ENCODE measurements at regions not wholly inside any gene's neighbourhood (a gene's known extent, or its start where the extent isn't known, plus 50 kb on each side); places are given as distances from the start of the nearest gene placed in this dataset.

DNA sequence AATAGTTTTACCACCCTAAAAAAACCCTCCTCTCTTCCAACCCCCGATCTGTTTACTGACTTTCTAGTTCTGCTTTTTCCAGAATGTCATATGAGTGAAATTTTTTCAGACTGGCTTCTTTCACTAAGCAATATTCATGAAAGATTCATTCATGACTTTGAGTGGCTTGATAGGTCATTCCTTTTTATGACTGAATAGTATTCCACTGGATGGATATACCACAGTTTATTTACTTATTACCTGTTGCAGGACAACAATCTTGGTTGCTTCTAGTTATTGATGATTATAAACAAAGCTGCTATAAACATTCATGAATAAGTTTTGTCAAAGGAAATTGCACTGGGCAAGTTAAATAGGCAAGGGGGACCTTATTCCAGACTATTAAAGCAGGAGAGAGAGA, 264.2 kb downstream of the UTP18 start:
- DNase-seq, result no peak
- 73 to 79% (median 76%) methylated on average over 1 of the region's 1 CpG for WGBS, 4 donors
- TF ChIP-seq, protein P1, sequence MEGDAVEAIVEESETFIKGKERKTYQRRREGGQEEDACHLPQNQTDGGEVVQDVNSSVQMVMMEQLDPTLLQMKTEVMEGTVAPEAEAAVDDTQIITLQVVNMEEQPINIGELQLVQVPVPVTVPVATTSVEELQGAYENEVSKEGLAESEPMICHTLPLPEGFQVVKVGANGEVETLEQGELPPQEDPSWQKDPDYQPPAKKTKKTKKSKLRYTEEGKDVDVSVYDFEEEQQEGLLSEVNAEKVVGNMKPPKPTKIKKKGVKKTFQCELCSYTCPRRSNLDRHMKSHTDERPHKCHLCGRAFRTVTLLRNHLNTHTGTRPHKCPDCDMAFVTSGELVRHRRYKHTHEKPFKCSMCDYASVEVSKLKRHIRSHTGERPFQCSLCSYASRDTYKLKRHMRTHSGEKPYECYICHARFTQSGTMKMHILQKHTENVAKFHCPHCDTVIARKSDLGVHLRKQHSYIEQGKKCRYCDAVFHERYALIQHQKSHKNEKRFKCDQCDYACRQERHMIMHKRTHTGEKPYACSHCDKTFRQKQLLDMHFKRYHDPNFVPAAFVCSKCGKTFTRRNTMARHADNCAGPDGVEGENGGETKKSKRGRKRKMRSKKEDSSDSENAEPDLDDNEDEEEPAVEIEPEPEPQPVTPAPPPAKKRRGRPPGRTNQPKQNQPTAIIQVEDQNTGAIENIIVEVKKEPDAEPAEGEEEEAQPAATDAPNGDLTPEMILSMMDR (IDR thresholded peaks at IDR 0.05), result no peak
- TF ChIP-seq POLR2A (IDR thresholded peaks at IDR 0.05), result no peak
- no peaks in the 10 kb centered on the region for H3K36me3 ChIP-seq (replicated peaks in 1 of 2)
- H3K4me1 ChIP-seq (replicated peaks in 1 of 2), result no peaks in the 10 kb centered on the region
- H3K27ac ChIP-seq, result no peak overlapping the region
- H3K27me3 ChIP-seq, result no peaks in the 10 kb centered on the region
- intact Hi-C loops (cut with DNase I), result no loop called here
- no peaks in the 10 kb centered on the region for H3K9me3 ChIP-seq (replicated peaks in 1 of 3)
- H3K4me3 ChIP-seq, result no peak overlapping the region

DNA sequence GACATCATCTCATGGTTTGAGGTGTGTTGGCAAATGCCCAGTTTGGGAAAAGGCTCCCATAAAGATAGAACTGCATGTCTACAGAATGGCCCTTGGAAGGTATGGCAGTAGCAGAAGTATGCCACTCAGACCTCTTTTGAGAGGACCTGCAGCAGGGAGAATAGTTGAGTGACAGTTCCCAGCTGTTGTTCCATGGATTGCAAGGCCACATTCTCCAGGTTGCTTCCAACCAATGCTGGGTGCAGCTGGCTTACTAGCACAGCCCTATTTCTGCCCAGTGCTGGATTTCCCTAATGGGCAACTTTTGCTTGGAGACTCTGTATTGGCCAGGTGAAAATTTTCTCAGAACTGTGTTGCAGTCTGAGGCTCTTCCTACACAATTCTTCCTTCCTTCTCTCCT, 266.2 kb downstream of the UTP18 start:
- no peaks in the 10 kb centered on the region for H3K4me1 ChIP-seq (replicated peaks in 1 of 2)
- H3K9me3 ChIP-seq (replicated peaks in 1 of 3), result no peaks in the 10 kb centered on the region
- no peaks in the 10 kb centered on the region for H3K27me3 ChIP-seq
- DNase-seq, result no peak
- intact Hi-C loops (cut with DNase I), result no loop called here
- H3K27ac ChIP-seq, result no peak overlapping the region
- no peaks in the 10 kb centered on the region for H3K36me3 ChIP-seq (replicated peaks in 1 of 2)
- H3K4me3 ChIP-seq, result no peak overlapping the region
- TF ChIP-seq, protein P1 (IDR thresholded peaks at IDR 0.05), result no peak
- TF ChIP-seq POLR2A (IDR thresholded peaks at IDR 0.05), result no peak

DNA sequence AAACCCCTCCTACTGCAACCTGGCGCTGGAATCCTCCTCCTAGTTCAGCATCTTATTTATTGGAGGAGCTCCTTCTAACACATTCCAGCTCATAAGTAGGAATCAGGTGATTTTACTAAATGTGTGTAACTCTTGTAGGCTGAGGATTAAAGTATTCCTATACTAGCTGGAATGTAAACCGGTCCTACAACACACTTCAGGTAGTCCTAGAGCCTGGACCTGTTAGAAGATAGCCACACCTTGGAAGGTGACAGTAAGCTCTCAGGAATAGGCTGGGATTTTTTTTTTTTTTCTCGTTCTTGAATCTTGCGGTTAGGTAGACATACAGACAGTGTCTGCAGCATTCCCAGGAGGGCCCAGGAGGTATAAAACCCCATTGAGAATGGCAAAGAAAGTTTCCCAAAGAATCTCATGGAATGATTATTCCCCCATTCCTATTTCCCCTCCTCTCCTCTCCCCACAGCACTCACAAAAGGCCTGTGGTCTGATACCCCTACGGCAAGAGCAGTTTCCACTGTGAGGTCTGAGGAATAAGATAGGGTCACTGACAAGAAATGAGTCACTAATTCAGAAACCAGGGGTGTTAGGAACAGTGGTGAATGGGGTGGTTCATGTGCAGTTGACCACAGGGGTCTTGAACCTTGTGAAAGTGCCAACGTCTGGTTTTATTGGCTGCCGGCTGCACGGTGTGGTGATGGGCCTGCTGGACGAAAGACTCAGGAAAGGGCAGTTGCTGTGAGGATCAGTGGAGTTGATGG, 267.1 kb downstream of the UTP18 start:
- H3K27ac ChIP-seq, result no peak overlapping the region
- H3K4me1 ChIP-seq (replicated peaks in 1 of 2), result no peaks in the 10 kb centered on the region
- no peak overlapping the region for H3K4me3 ChIP-seq
- intact Hi-C loops (cut with DNase I), result no loop called here
- H3K27me3 ChIP-seq, result no peaks in the 10 kb centered on the region
- H3K36me3 ChIP-seq (replicated peaks in 1 of 2), result no peaks in the 10 kb centered on the region
- H3K9me3 ChIP-seq (replicated peaks in 1 of 3), result no peaks in the 10 kb centered on the region
- WGBS, 4 donors, result 72 to 86% (median 77%) methylated on average over 8 to 9 of the region's 9 CpGs
- no peak for DNase-seq
- no peak for TF ChIP-seq POLR2A (IDR thresholded peaks at IDR 0.05)
- TF ChIP-seq, protein P1 (IDR thresholded peaks at IDR 0.05), result no peak

DNA sequence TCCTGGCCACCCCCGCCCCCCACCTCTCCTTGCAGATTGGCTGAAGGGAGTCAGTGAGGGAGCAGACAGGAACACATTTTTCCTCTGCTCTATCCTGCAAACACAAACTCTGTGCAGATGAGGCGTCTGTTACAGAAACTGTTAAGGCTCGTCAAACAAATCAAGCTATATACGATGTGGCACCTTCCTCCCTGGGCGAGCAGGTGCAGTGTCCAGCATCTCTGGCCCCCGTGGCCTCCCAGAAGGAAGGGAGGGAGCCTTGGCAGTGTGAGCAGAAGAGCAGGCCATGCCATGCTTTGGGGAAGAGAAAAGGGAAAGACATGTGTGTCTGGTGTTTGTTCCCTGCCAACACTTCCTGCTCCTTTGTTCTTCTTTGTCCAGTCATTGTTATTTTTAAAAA, 267.8 kb downstream of the UTP18 start:
- H3K4me3 ChIP-seq, result no peak overlapping the region
- no peak for DNase-seq
- no peaks in the 10 kb centered on the region for H3K27me3 ChIP-seq
- TF ChIP-seq, protein P1 (IDR thresholded peaks at IDR 0.05), result no peak
- no peak for TF ChIP-seq POLR2A (IDR thresholded peaks at IDR 0.05)
- no peaks in the 10 kb centered on the region for H3K9me3 ChIP-seq (replicated peaks in 1 of 3)
- H3K36me3 ChIP-seq (replicated peaks in 1 of 2), result no peaks in the 10 kb centered on the region
- H3K27ac ChIP-seq, result no peak overlapping the region
- intact Hi-C loops (cut with DNase I), result no loop called here
- 49 to 59% (median 55%) methylated on average over 5 to 6 of the region's 6 CpGs for WGBS, 4 donors
- H3K4me1 ChIP-seq (replicated peaks in 1 of 2), result no peaks in the 10 kb centered on the region

Data from adrenal gland (tissue), 9 donors.